H9 (cell line): ENCODE measurements at regions not wholly inside any gene's neighbourhood (a gene's known extent, or its start where the extent isn't known, plus 50 kb on each side); places are given as distances from the start of the nearest gene placed in this dataset.

Source experiments
- DNase-seq: peaks from one replicate; pipeline ENCODE4 v3.0.0-alpha.2; 2017
- H2AFZ ChIP-seq: one replicate; pipeline ENCODE4 v1.6.1; 2013; ENCODE audit warnings: mild to moderate bottlenecking, low read length, control low read depth, moderate library complexity
- H2AK5ac ChIP-seq: 2 replicates; pipeline ENCODE4 v1.6.1; 2013; ENCODE audit warnings: low read length, control low read depth, mixed read lengths; ENCODE audit not compliant: insufficient read length
- H2BK120ac ChIP-seq: one replicate; pipeline ENCODE4 v1.6.1; 2013; ENCODE audit warnings: low read depth, mild to moderate bottlenecking, low read length, control low read depth, inconsistent platforms; ENCODE audit not compliant: poor library complexity, severe bottlenecking
- H2BK12ac ChIP-seq: 2 replicates; pipeline ENCODE4 v1.6.1; 2013; ENCODE audit warnings: low read length, control low read depth, mixed read lengths, low read depth; ENCODE audit not compliant: insufficient read length
- H2BK15ac ChIP-seq: 2 replicates; pipeline ENCODE4 v1.6.1; 2013; ENCODE audit warnings: low read depth, low read length, control low read depth
- H2BK20ac ChIP-seq: one replicate; pipeline ENCODE4 v1.6.1; 2013; ENCODE audit warnings: low read depth, mild to moderate bottlenecking, low read length, control low read depth, inconsistent platforms; ENCODE audit not compliant: poor library complexity, severe bottlenecking
- H2BK5ac ChIP-seq: 2 replicates; pipeline ENCODE4 v1.6.1; 2013; ENCODE audit warnings: low read length, control low read depth, mixed read lengths; ENCODE audit not compliant: insufficient read length
- H3K14ac ChIP-seq: 2 replicates; pipeline ENCODE4 v1.6.1; 2013; ENCODE audit warnings: low read length, control low read depth; ENCODE audit not compliant: insufficient read depth
- H3K18ac ChIP-seq: 2 replicates; pipeline ENCODE4 v1.6.1; 2013; ENCODE audit warnings: low read depth, mild to moderate bottlenecking, mixed read lengths, low read length, control low read depth; ENCODE audit not compliant: insufficient read length
- H3K23ac ChIP-seq: 2 replicates; pipeline ENCODE4 v1.6.1; 2013; ENCODE audit warnings: low read length, control low read depth, mixed read lengths, low read depth; ENCODE audit not compliant: insufficient read length
- H3K23me2 ChIP-seq: 2 replicates; pipeline ENCODE4 v1.6.1; 2013; ENCODE audit warnings: low read depth, mild to moderate bottlenecking, mixed read lengths, low read length, control low read depth; ENCODE audit not compliant: insufficient read length, poor library complexity, severe bottlenecking
- H3K27ac ChIP-seq: 2 replicates; pipeline ENCODE4 v1.5.1; 2013; ENCODE audit warnings: low read length, control low read depth, mixed read lengths, low read depth; ENCODE audit not compliant: insufficient read length
- H3K27me3 ChIP-seq: 2 replicates; pipeline ENCODE4 v1.6.1; 2013; ENCODE audit warnings: low read length, control low read depth, inconsistent platforms; ENCODE audit not compliant: insufficient read depth
- H3K4ac ChIP-seq: 2 replicates; pipeline ENCODE4 v1.6.1; 2013; ENCODE audit warnings: low read depth, mild to moderate bottlenecking, control low read depth, inconsistent platforms, low read length, moderate library complexity
- H3K4me1 ChIP-seq: 2 replicates; pipeline ENCODE4 v1.6.1; 2013; ENCODE audit warnings: low read length, control low read depth, inconsistent platforms; ENCODE audit not compliant: insufficient read depth
- H3K4me2 ChIP-seq: 2 replicates; pipeline ENCODE4 v1.6.1; 2013; ENCODE audit warnings: low read length, control low read depth, mixed read lengths; ENCODE audit not compliant: insufficient read length, insufficient read depth
- H3K56ac ChIP-seq: 2 replicates; pipeline ENCODE4 v1.6.1; 2013; ENCODE audit warnings: low read depth, mild to moderate bottlenecking, mixed read lengths, low read length, control low read depth; ENCODE audit not compliant: insufficient read length
- H3K79me1 ChIP-seq: 2 replicates; pipeline ENCODE4 v1.6.1; 2013; ENCODE audit warnings: low read depth, mild to moderate bottlenecking, moderate library complexity, low read length, control low read depth, inconsistent platforms; ENCODE audit not compliant: insufficient read depth, poor library complexity, severe bottlenecking
- H3K79me2 ChIP-seq: 2 replicates; pipeline ENCODE4 v1.6.1; 2013; ENCODE audit warnings: low read length, control low read depth, inconsistent platforms; ENCODE audit not compliant: insufficient read depth
- H3K9ac ChIP-seq: 2 replicates; pipeline ENCODE4 v1.6.1; 2013; ENCODE audit warnings: low read length, control low read depth, mixed read lengths; ENCODE audit not compliant: insufficient read length; ENCODE audit errors: extremely low read depth
- H3K9me3 ChIP-seq: one replicate; pipeline ENCODE4 v1.6.1; 2013; ENCODE audit warnings: low read depth, low read length, inconsistent platforms; ENCODE audit not compliant: control insufficient read depth
- H3T11ph ChIP-seq: one replicate; pipeline ENCODE4 v1.6.1; 2013; ENCODE audit warnings: mild to moderate bottlenecking, low read length, control low read depth, inconsistent platforms
- H4K20me1 ChIP-seq: one replicate; pipeline ENCODE4 v1.6.1; 2013; ENCODE audit not compliant: control insufficient read depth, insufficient read length, insufficient read depth
- H4K5ac ChIP-seq: 2 replicates; pipeline ENCODE4 v1.6.1; 2013; ENCODE audit warnings: low read depth, mild to moderate bottlenecking, mixed read lengths, low read length, control low read depth; ENCODE audit not compliant: insufficient read length
- H4K8ac ChIP-seq: replicated peaks from 2 replicates; pipeline ENCODE4 v1.6.1; 2013; ENCODE audit warnings: low read length, control low read depth, mixed read lengths, low read depth; ENCODE audit not compliant: insufficient read length
- H4K91ac ChIP-seq: 2 replicates; pipeline ENCODE4 v1.6.1; 2013; ENCODE audit warnings: low read depth, mild to moderate bottlenecking, moderate library complexity, mixed read lengths, low read length, control low read depth; ENCODE audit not compliant: insufficient read length
- H3K27ac Mint-ChIP-seq, 3 experiments: 2 replicates in 2 of 3; 3 replicates in 1 of 3; pipeline ENCODE4 v1.8.0; 2020 to 2021; ENCODE audit warnings: mixed read lengths in 3 of 3, mild to moderate bottlenecking in 1 of 3, moderate library complexity in 1 of 3
- H3K27me3 Mint-ChIP-seq: 2 replicates; pipeline ENCODE4 v1.8.0; 2021; ENCODE audit warnings: low read depth, mild to moderate bottlenecking, moderate library complexity, mixed read lengths
- H3K36me3 Mint-ChIP-seq, 3 experiments: 2 replicates in 2 of 3; 3 replicates in 1 of 3; pipeline ENCODE4 v1.8.0; 2020 to 2021; ENCODE audit warnings: low read depth in 3 of 3, mixed read lengths in 3 of 3; ENCODE audit not compliant: insufficient read depth in 1 of 3
- H3K4me1 Mint-ChIP-seq, 2 experiments: 2 replicates each; pipeline ENCODE4 v1.8.0; 2020; ENCODE audit warnings: mixed read lengths in 2 of 2
- H3K4me3 Mint-ChIP-seq, 2 experiments: 2 replicates in 1 of 2; 3 replicates in 1 of 2; pipeline ENCODE4 v1.8.0; 2020 to 2021; ENCODE audit warnings: mild to moderate bottlenecking in 2 of 2, mixed read lengths in 2 of 2, moderate library complexity in 1 of 2
- H3K9me3 Mint-ChIP-seq, 2 experiments: 2 replicates in 1 of 2; 3 replicates in 1 of 2; pipeline ENCODE4 v1.8.0; 2020; ENCODE audit warnings: mild to moderate bottlenecking in 2 of 2, mixed read lengths in 2 of 2, moderate library complexity in 1 of 2
- WGBS: extraction: QIAGEN DNeasy Blood & Tissue Kit; methylation state at CpG from one replicate; pipeline ENCODE4 v1.1.7; 2013; ENCODE audit warnings: missing lambda C conversion rate, low lambda C conversion rate, mixed read lengths; ENCODE audit not compliant: insufficient read length; ENCODE audit errors: extremely low coverage; 5-methylcytosine and 5-hydroxymethylcytosine counted together
- TF ChIP-seq, protein P1 (sequence below): fragments of 200-600 bp; sonication (generic); conservative IDR thresholded peaks from 3 replicates; pipeline ENCODE4 v1.8.0; 2021; ENCODE audit warnings: antibody characterized with exemption, mild to moderate bottlenecking

GRCh38 chr21:27498025-27498424 lies 531.1 kb upstream of the ADAMTS5 start:
- Mint-ChIP-seq H3K4me3 (no peak overlapping the region), H3K9me3 (peaks cover 0 to 7% of the 10 kb centered on the region in 2 experiments; a peak in 3 of 5 replicates), H3K27me3 (no peaks in the 10 kb centered on the region), H3K36me3 (no peaks in the 10 kb centered on the region; a peak in 1 of 7 replicates), H3K27ac (0 out of 7 replicates have a peak overlapping the region, but pooled peaks of 1 of the 3 experiments have one; percentile 48), H3K4me1 (peaks cover 9% of the 10 kb centered on the region in 2 experiments)
- Histone ChIP-seq H2BK5ac (no peak overlapping the region), H3K79me1 (no peaks in the 10 kb centered on the region), H3K18ac (no peak overlapping the region), H3K4ac (no peak overlapping the region), H4K20me1 (no peaks in the 10 kb centered on the region), H3K56ac (no peak overlapping the region), H3K14ac (no peak overlapping the region), H3K27me3 (no peaks in the 10 kb centered on the region), H3T11ph (no peak overlapping the region), H3K23ac (no peak overlapping the region), H3K4me1 (peaks cover 2% of the 10 kb centered on the region; the same call in 1 of the 2 replicates), H2BK12ac (no peak overlapping the region), H3K27ac (no peak overlapping the region), H3K4me2 (no peak overlapping the region), H2AK5ac (no peak overlapping the region), H4K8ac (no peak overlapping the region), H2AFZ (no peak overlapping the region), H3K79me2 (no peaks in the 10 kb centered on the region), H3K9me3 (no peaks in the 10 kb centered on the region), H2BK15ac (no peak overlapping the region), H2BK20ac (no peak overlapping the region), H4K5ac (no peak overlapping the region), H3K23me2 (no peaks in the 10 kb centered on the region), H3K9ac (no peak overlapping the region), H4K91ac (no peak overlapping the region), H2BK120ac (no peak overlapping the region)
- TF ChIP-seq, protein P1, sequence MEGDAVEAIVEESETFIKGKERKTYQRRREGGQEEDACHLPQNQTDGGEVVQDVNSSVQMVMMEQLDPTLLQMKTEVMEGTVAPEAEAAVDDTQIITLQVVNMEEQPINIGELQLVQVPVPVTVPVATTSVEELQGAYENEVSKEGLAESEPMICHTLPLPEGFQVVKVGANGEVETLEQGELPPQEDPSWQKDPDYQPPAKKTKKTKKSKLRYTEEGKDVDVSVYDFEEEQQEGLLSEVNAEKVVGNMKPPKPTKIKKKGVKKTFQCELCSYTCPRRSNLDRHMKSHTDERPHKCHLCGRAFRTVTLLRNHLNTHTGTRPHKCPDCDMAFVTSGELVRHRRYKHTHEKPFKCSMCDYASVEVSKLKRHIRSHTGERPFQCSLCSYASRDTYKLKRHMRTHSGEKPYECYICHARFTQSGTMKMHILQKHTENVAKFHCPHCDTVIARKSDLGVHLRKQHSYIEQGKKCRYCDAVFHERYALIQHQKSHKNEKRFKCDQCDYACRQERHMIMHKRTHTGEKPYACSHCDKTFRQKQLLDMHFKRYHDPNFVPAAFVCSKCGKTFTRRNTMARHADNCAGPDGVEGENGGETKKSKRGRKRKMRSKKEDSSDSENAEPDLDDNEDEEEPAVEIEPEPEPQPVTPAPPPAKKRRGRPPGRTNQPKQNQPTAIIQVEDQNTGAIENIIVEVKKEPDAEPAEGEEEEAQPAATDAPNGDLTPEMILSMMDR = no peak
- no CpG with 5 or more reads among the region's 3 CpGs for WGBS
- DNase-seq = no peak
